HPDE6-E6E7 (cell line): ENCODE measurements at regions not wholly inside any gene's neighbourhood (a gene's known extent, or its start where the extent isn't known, plus 50 kb on each side); places are given as distances from the start of the nearest gene placed in this dataset.

ENCODE experiments used
- DNase-seq: peaks from one replicate; pipeline ENCODE4 v3.0.0; 2011; ENCODE audit warnings: missing footprints; ENCODE audit errors: extremely low spot score

DNA sequence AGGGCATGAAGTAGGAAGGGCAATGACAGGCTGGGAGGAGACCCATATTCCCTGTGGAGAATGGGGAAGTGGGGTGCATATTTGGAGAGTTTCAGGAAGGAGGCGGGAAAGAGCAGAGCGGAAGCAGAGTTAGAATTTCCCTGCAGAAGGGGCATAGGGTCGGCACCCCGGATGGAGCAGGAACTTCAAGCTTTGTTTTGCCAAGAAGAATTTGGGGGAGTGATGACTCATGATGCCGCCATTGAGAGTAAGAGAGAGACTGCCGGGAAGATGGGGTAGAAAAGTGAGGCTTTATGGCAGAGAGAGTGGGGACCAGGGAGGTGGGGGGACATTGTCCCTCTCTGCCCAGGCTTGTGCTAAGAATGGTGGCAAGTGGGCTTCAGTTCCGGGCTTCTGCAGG is 50.3 kb upstream of the EPB41L1 start:
- no peak for DNase-seq
